NCI-H510A treated with DMSO at 0.1 percent for 48 hours (cell line): ENCODE measurements at regions not wholly inside any gene's neighbourhood (a gene's known extent, or its start where the extent isn't known, plus 50 kb on each side); places are given as distances from the start of the nearest gene placed in this dataset.

Source experiments
- DNase-seq: peaks from one replicate; lab custom pipeline; 2025; lab: John Stamatoyannopoulos, UW

- no peak for DNase-seq
These were observed 422.8 kb downstream of the GLRX3 start for GRCh38 chr10:130558746-130559546.

- no peak for DNase-seq
These were observed 423.3 kb downstream of the GLRX3 start for GRCh38 chr10:130559547-130559880.

GRCh38 chr10:130560116-130560515 is 423.9 kb downstream of the GLRX3 start:
- no peak for DNase-seq

GRCh38 chr10:130560573-130560972 is 424.4 kb downstream of the GLRX3 start:
- DNase-seq = no peak

GRCh38 chr10:130561681-130562080 is 425.5 kb downstream of the GLRX3 start:
- DNase-seq = no peak

GRCh38 chr10:130567011-130567410 is 430.8 kb downstream of the GLRX3 start:
- no peak for DNase-seq

GRCh38 chr10:130567436-130567835 is 431.2 kb downstream of the GLRX3 start:
- no peak for DNase-seq

GRCh38 chr10:130568246-130568645 is 432.1 kb downstream of the GLRX3 start:
- DNase-seq = no peak

- DNase-seq = no peak
These were observed 433.9 kb downstream of the GLRX3 start for GRCh38 chr10:130570074-130570473.

- no peak for DNase-seq
These were observed 435.5 kb downstream of the GLRX3 start for GRCh38 chr10:130571674-130572073.

- no peak for DNase-seq
These were observed 437.3 kb downstream of the GLRX3 start for GRCh38 chr10:130573446-130573845.

GRCh38 chr10:130575756-130576285 is 439.6 kb downstream of the GLRX3 start:
- DNase-seq = no peak

GRCh38 chr10:130576427-130576826 is 440.2 kb downstream of the GLRX3 start:
- DNase-seq = no peak

GRCh38 chr10:130577039-130577438 is 440.8 kb downstream of the GLRX3 start:
- DNase-seq = no peak

- DNase-seq = no peak
These were observed 442.5 kb downstream of the GLRX3 start for GRCh38 chr10:130578532-130579289.

- no peak for DNase-seq
These were observed 443.7 kb downstream of the GLRX3 start for GRCh38 chr10:130579913-130580312.

- no peak for DNase-seq
These were observed 444.8 kb downstream of the GLRX3 start for GRCh38 chr10:130580975-130581374.

- DNase-seq = no peak
These were observed 451.5 kb downstream of the GLRX3 start for GRCh38 chr10:130587718-130588117.

GRCh38 chr10:130606001-130606405 is 469.8 kb downstream of the GLRX3 start:
- no peak for DNase-seq

- DNase-seq = no peak
These were observed 471.2 kb downstream of the GLRX3 start for GRCh38 chr10:130607366-130607765.

GRCh38 chr10:130611239-130611638 is 475.0 kb downstream of the GLRX3 start:
- DNase-seq = no peak

GRCh38 chr10:130615457-130615856 is 479.3 kb downstream of the GLRX3 start:
- DNase-seq = no peak

GRCh38 chr10:130617985-130618384 is 481.8 kb downstream of the GLRX3 start:
- no peak for DNase-seq
